Osteoblast (primary cell): ENCODE measurements at regions not wholly inside any gene's neighbourhood (a gene's known extent, or its start where the extent isn't known, plus 50 kb on each side); places are given as distances from the start of the nearest gene placed in this dataset.

Experiments
- DNase-seq: peaks from one replicate; pipeline ENCODE4 v3.0.0; 2011; ENCODE audit warnings: low spot score, mixed read lengths; ENCODE audit not compliant: insufficient read length; ENCODE audit errors: missing footprints
- H2AFZ ChIP-seq: 2 replicates; pipeline ENCODE4 v1.6.0; 2011; ENCODE audit warnings: mild to moderate bottlenecking, low read length
- H3K27ac ChIP-seq: 2 replicates; pipeline ENCODE4 v1.5.1; 2011; ENCODE audit warnings: mild to moderate bottlenecking, low read depth, low read length, moderate library complexity
- H3K27me3 ChIP-seq: 2 replicates; pipeline ENCODE4 v1.6.0; 2012; ENCODE audit warnings: mild to moderate bottlenecking, control low read depth, inconsistent platforms, low read length, moderate library complexity; ENCODE audit not compliant: insufficient read depth
- H3K36me3 ChIP-seq: 2 replicates; pipeline ENCODE4 v1.5.1; 2011; ENCODE audit warnings: mild to moderate bottlenecking, low read length, control low read depth, moderate library complexity; ENCODE audit not compliant: insufficient read depth
- H3K4me1 ChIP-seq: 2 replicates; pipeline ENCODE4 v1.5.1; 2011; ENCODE audit warnings: mild to moderate bottlenecking, low read length, control low read depth, moderate library complexity; ENCODE audit not compliant: insufficient read depth
- H3K4me2 ChIP-seq: 2 replicates; pipeline ENCODE4 v1.6.0; 2011; ENCODE audit warnings: mild to moderate bottlenecking, low read length; ENCODE audit not compliant: insufficient read depth
- H3K4me3 ChIP-seq: fragments of 200-600 bp; sonication (generic); 3 replicates; pipeline ENCODE4 v1.5.1; 2012; ENCODE audit warnings: mild to moderate bottlenecking, low read length, inconsistent platforms; ENCODE audit not compliant: insufficient read depth
- H3K79me2 ChIP-seq: 2 replicates; pipeline ENCODE4 v1.6.0; 2012; ENCODE audit warnings: mild to moderate bottlenecking, low read length, control low read depth, inconsistent platforms; ENCODE audit not compliant: insufficient read depth
- H3K9me3 ChIP-seq: 2 replicates; pipeline ENCODE4 v1.5.1; 2011; ENCODE audit warnings: low read depth, low read length, control low read depth
- H4K20me1 ChIP-seq: 2 replicates; pipeline ENCODE4 v1.6.0; 2012; ENCODE audit warnings: mild to moderate bottlenecking, low read length, control low read depth; ENCODE audit not compliant: insufficient read depth
- CTCF ChIP-seq: IDR thresholded peaks from 2 replicates; pipeline ENCODE4 v1.5.1; 2011; ENCODE audit warnings: mild to moderate bottlenecking, low read depth, low read length, moderate library complexity; ENCODE audit errors: extremely low read depth

GRCh38 chr4:110371016-110371770, 104.8 kb upstream of the ENPEP start:
- H2AFZ ChIP-seq, result no peak overlapping the region

GRCh38 chr4:110368409-110368808, 107.5 kb upstream of the ENPEP start:
- H3K79me2 ChIP-seq, result no peaks in the 10 kb centered on the region
- H3K27ac ChIP-seq, result no peak overlapping the region
- no peak for TF ChIP-seq CTCF
- H3K9me3 ChIP-seq, result no peaks in the 10 kb centered on the region
- H3K4me2 ChIP-seq, result no peak overlapping the region
- no peak overlapping the region for H3K4me3 ChIP-seq
- no peaks in the 10 kb centered on the region for H3K4me1 ChIP-seq
- H4K20me1 ChIP-seq, result no peaks in the 10 kb centered on the region
- no peaks in the 10 kb centered on the region for H3K36me3 ChIP-seq
- H2AFZ ChIP-seq, result no peak overlapping the region
- H3K27me3 ChIP-seq, result no peaks in the 10 kb centered on the region
- DNase-seq, result no peak

More at GRCh38 chr4:110371016-110371770, 104.8 kb upstream of the ENPEP start:
- no peak overlapping the region for H3K4me2 ChIP-seq
- no peaks in the 10 kb centered on the region for H3K9me3 ChIP-seq
- H3K27me3 ChIP-seq, result no peaks in the 10 kb centered on the region
- no peak for TF ChIP-seq CTCF
- H3K79me2 ChIP-seq, result no peaks in the 10 kb centered on the region
- no peaks in the 10 kb centered on the region for H3K36me3 ChIP-seq
- DNase-seq, result no peak
- no peak overlapping the region for H3K4me3 ChIP-seq
- no peak overlapping the region for H3K27ac ChIP-seq
- no peaks in the 10 kb centered on the region for H4K20me1 ChIP-seq
- H3K4me1 ChIP-seq, result no peaks in the 10 kb centered on the region

- no peaks in the 10 kb centered on the region for H3K36me3 ChIP-seq
- no peak overlapping the region for H2AFZ ChIP-seq
- H3K27me3 ChIP-seq, result no peaks in the 10 kb centered on the region
- no peak overlapping the region for H3K4me3 ChIP-seq
- H3K4me1 ChIP-seq, result no peaks in the 10 kb centered on the region
- peak; percentile 14 for DNase-seq
- H3K4me2 ChIP-seq, result no peak overlapping the region
- H3K79me2 ChIP-seq, result no peaks in the 10 kb centered on the region
- no peak overlapping the region for H3K27ac ChIP-seq
- no peaks in the 10 kb centered on the region for H3K9me3 ChIP-seq
- no peak for TF ChIP-seq CTCF
- H4K20me1 ChIP-seq, result no peaks in the 10 kb centered on the region
These were observed 108.8 kb upstream of the ENPEP start for GRCh38 chr4:110367156-110367555.

GRCh38 chr4:110365761-110366160, 110.2 kb upstream of the ENPEP start:
- H3K27me3 ChIP-seq, result no peaks in the 10 kb centered on the region
- no peaks in the 10 kb centered on the region for H3K36me3 ChIP-seq
- H3K4me2 ChIP-seq, result no peak overlapping the region
- no peaks in the 10 kb centered on the region for H3K9me3 ChIP-seq
- no peaks in the 10 kb centered on the region for H3K4me1 ChIP-seq
- H2AFZ ChIP-seq, result no peak overlapping the region
- no peaks in the 10 kb centered on the region for H4K20me1 ChIP-seq
- no peak overlapping the region for H3K4me3 ChIP-seq
- no peaks in the 10 kb centered on the region for H3K79me2 ChIP-seq
- no peak for TF ChIP-seq CTCF
- DNase-seq, result no peak
- H3K27ac ChIP-seq, result no peak overlapping the region
